ENCODE measurements at regions not wholly inside any gene's neighbourhood (a gene's known extent, or its start where the extent isn't known, plus 50 kb on each side); places are given as distances from the start of the nearest gene placed in this dataset.
"Not testable (repeated sequence)": the region's sequence is repeated elsewhere in the genome, so short reads cannot be mapped to it uniquely, and the experiment has no call there.

DNA sequence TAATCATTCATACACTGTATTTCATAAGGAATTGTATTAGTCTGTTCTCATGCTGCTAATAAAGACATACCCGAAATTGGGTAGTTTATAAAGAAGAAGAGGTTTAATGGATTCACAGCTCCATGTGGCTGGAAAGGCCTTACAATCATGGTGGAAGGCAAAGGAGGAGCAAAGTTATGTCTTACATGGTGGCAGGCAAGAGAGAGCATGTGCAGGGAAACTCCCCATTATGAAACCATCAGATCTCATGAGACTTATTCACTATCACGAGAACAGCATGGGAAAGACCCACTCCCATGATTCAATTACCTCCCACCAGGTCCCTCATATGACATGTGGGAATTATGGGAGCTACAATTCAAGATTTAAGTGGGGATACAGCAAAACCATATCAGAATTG, 122.9 kb upstream of the PHYHIPL start:
- H3K27ac ChIP-seq (ENCODE audit: low read length); H3K36me3 ChIP-seq (ENCODE audit: control insufficient read depth in 1 of 2, insufficient read depth in 2 of 2, low read length in 2 of 2); H3K4me1 ChIP-seq (ENCODE audit: control insufficient read depth in 1 of 2, insufficient read depth in 2 of 2, low read length in 2 of 2); H3K4me3 ChIP-seq (ENCODE audit: low read depth in 1 of 2, low read length in 2 of 2); H3K9me3 ChIP-seq (ENCODE audit: control insufficient read depth in 1 of 2, low read length in 2 of 2); H3K27me3 ChIP-seq (ENCODE audit: low read depth, low read length): not testable (repeated sequence)

DNA sequence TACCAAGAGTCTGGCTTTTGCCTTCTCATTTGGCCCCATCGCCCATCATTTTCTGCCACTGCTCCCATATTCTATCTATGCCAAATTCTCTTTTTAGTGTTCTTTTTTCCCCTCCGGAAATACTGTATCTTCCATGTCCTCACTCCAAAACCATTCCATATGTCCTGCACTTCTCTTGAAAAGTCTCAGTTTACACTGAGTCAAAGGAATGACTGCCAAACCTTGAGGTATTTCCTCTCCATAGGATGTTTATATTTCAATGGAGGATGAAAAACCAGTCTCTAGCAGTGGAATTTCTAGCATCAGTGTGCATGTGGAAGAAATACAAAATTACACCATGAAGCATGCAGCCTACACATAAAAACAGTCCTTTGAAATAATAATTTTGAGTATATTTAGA, 121.4 kb upstream of the PHYHIPL start:
- no peaks in the 10 kb centered on the region for H3K9me3 ChIP-seq (ENCODE audit: control insufficient read depth in 1 of 2, low read length in 2 of 2)
- H3K4me1 ChIP-seq (ENCODE audit: control insufficient read depth in 1 of 2, insufficient read depth in 2 of 2, low read length in 2 of 2), result no peaks in the 10 kb centered on the region
- H3K36me3 ChIP-seq (ENCODE audit: control insufficient read depth in 1 of 2, insufficient read depth in 2 of 2, low read length in 2 of 2), result no peaks in the 10 kb centered on the region
- no peak overlapping the region for H3K4me3 ChIP-seq (ENCODE audit: low read depth in 1 of 2, low read length in 2 of 2)
- H3K27ac ChIP-seq (ENCODE audit: low read length), result no peak overlapping the region
- no peaks in the 10 kb centered on the region for H3K27me3 ChIP-seq (ENCODE audit: low read depth, low read length)

DNA sequence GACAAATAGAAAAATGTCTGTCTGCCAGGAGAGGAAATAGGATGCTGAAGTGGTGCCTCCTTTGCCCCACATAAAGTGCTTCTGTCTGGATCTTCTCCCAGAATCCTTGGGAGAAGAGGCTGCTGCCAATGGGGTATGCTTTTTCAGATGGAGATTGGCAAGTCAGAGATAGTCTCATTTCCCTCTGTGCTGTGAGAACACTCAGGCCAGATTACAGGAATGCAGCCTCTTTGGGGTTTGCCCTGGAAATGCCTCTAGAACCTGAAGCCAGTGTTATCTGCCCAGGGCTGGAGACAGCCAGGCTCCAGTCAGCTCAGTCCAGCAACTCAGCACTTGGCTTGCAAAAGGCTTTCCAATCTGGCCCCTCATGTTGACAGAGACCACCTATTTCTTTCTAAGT, 119.1 kb upstream of the PHYHIPL start:
- no peak overlapping the region for H3K27ac ChIP-seq (ENCODE audit: low read length)

DNA sequence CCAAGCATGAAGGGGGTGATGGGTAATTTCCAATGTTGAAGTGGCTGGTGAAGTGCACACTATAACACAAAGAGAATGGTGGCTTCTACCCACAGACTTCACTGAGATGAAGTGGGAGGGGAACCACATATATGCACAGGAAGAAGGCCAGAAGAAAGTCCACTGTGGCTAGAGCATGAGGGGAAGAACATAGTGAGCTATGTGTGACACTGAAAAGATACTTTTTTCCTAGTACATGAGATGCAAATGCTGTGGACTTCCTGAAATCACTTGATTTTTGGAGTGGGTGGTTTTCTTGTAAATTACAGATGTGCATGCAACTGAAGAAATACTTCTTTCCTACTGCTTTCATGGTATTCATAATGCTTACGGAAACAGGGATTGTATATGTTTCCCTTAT, 115.6 kb upstream of the PHYHIPL start:
- Histone ChIP-seq H3K9me3 (ENCODE audit: control insufficient read depth in 1 of 2, low read length in 2 of 2) (no peaks in the 10 kb centered on the region), H3K4me1 (ENCODE audit: control insufficient read depth in 1 of 2, insufficient read depth in 2 of 2, low read length in 2 of 2) (peaks cover 0 to 3% of the 10 kb centered on the region in 2 donors), H3K27me3 (ENCODE audit: low read depth, low read length) (no peaks in the 10 kb centered on the region), H3K36me3 (ENCODE audit: control insufficient read depth in 1 of 2, insufficient read depth in 2 of 2, low read length in 2 of 2) (no peaks in the 10 kb centered on the region), H3K27ac (ENCODE audit: low read length) (no peak overlapping the region), H3K4me3 (ENCODE audit: low read depth in 1 of 2, low read length in 2 of 2) (no peak overlapping the region)

More for the DNA sequence above, 119.1 kb upstream of the PHYHIPL start:
- H3K4me3 ChIP-seq (ENCODE audit: low read depth in 1 of 2, low read length in 2 of 2), result no peak overlapping the region
- no peaks in the 10 kb centered on the region for H3K9me3 ChIP-seq (ENCODE audit: control insufficient read depth in 1 of 2, low read length in 2 of 2)
- H3K4me1 ChIP-seq (ENCODE audit: control insufficient read depth in 1 of 2, insufficient read depth in 2 of 2, low read length in 2 of 2), result no peaks in the 10 kb centered on the region
- H3K27me3 ChIP-seq (ENCODE audit: low read depth, low read length), result no peaks in the 10 kb centered on the region
- H3K36me3 ChIP-seq (ENCODE audit: control insufficient read depth in 1 of 2, insufficient read depth in 2 of 2, low read length in 2 of 2), result no peaks in the 10 kb centered on the region

DNA sequence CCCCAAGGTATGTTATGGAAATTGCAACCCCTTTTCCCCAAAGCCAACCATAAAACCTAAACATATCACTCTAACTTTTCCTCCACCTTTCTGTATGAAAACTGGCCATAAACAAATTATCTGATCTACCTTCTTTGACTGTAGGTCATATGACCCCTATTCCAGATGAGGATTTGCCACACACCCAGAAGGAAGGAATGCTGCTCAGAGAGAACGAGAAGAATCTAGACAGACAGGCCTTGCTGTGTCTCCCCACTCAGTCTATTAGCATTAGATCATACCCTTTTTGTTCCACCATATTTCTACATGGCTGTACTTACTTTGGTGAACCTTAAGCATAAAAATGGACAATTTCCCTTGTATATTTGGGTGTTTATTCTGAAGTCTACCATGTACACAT, 113.0 kb upstream of the PHYHIPL start:
- Histone ChIP-seq H3K9me3 (ENCODE audit: control insufficient read depth in 1 of 2, low read length in 2 of 2) (no peaks in the 10 kb centered on the region), H3K27ac (ENCODE audit: low read length) (no peak overlapping the region), H3K27me3 (ENCODE audit: low read depth, low read length) (no peaks in the 10 kb centered on the region), H3K4me3 (ENCODE audit: low read depth in 1 of 2, low read length in 2 of 2) (no peak overlapping the region), H3K36me3 (ENCODE audit: control insufficient read depth in 1 of 2, insufficient read depth in 2 of 2, low read length in 2 of 2) (no peaks in the 10 kb centered on the region), H3K4me1 (ENCODE audit: control insufficient read depth in 1 of 2, insufficient read depth in 2 of 2, low read length in 2 of 2) (peaks cover 0 to 3% of the 10 kb centered on the region in 2 donors)

DNA sequence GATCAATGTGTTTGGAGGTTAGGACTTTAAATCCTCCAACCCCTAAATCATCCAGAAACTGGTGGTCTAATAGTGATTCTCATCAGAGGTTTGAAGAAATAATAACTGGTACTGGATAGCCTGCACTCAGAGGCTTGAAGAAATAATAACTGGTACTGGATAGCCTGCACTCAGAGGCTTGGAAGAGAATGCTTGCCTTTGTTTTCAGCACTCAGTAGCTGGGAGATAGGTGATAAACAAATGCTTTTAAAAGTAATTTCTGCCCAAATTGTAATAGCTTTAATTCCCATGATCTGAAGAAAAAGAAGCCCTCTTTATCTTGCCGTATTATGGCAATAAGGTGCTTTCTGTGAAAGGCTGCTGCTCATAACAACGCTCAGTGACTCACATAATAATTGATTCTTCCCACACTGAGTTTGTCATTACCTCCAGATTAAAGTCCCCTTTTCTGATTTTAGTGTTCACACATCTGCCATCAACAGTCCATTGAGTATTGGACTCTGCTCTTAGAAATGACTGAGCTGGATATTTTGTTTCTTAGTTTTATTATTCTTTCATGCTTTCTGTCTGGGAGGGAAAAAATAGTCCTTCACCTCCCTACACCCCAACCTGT, 112.3 kb upstream of the PHYHIPL start:
- Histone ChIP-seq H3K4me1 (ENCODE audit: control insufficient read depth in 1 of 2, insufficient read depth in 2 of 2, low read length in 2 of 2) (peaks cover 0 to 3% of the 10 kb centered on the region in 2 donors), H3K36me3 (ENCODE audit: control insufficient read depth in 1 of 2, insufficient read depth in 2 of 2, low read length in 2 of 2) (no peaks in the 10 kb centered on the region), H3K9me3 (ENCODE audit: control insufficient read depth in 1 of 2, low read length in 2 of 2) (no peaks in the 10 kb centered on the region), H3K27me3 (ENCODE audit: low read depth, low read length) (no peaks in the 10 kb centered on the region), H3K4me3 (ENCODE audit: low read depth in 1 of 2, low read length in 2 of 2) (no peak overlapping the region), H3K27ac (ENCODE audit: low read length) (no peak overlapping the region)

DNA sequence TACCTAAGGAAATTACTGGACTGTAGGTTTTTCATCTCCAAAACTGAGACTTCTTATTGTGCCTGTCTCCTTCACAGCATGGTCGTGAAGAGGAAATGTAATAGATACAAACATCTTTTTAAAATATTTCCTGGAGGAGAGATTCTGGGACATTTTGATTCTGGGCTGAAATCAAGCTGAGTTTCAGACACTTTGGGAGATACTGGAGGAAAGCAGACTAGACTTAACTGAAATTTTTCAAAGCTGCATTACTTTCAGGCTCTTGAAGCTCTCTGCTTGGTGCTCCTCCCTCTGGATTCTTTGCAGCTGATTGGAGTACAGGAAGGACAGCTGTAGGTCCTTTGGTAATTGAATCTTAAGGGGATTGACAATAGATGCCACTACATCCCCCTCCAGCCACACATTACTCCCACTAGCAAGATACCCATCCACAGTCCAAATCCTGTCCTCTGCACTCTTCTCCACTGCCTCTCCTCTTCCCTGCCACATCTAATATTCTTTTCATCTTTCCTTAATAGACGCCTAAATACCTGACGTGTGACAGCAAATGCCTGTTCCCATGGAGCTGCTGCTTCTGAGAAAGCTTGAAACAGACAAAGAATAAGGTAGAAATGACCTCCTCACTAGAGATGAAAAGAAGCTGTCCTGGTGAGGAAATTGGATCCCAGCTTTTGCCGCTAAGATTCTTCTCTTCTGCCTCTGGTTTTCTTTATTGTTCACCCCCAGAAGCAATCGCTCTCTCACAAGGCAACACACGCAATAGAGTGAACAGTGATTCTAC, 111.5 kb upstream of the PHYHIPL start:
- no peak overlapping the region for H3K27ac ChIP-seq (ENCODE audit: low read length)
- no peaks in the 10 kb centered on the region for H3K36me3 ChIP-seq (ENCODE audit: control insufficient read depth in 1 of 2, insufficient read depth in 2 of 2, low read length in 2 of 2)
- no peak overlapping the region for H3K4me3 ChIP-seq (ENCODE audit: low read depth in 1 of 2, low read length in 2 of 2)

DNA sequence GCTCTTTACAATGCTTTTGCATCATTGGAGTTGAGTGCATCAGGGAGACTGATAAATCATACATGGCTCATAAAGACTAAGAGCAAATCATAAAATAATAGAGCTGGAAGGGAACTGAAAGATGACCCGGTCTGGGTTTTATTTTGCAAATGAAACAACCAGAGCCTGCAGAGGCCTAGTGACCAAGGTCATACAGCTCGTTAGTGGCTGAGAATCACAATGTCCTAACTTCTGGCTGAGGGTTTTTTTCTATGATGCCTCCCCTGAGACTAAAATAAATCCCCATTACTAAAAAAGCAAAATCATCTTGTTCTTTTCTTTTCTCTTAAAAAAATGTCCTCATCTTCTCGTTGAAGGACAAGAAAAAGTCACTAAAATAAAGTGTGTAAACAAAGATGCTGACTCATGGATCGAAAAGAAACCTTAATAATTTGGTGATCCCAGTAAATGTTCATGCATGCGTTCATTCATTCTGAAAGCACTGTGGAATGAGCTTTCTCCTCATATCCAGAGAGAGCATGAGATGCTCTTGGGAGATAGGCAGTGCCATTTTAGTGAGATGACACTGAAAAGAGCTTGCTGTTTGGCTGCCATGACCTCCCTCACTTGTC, 107.8 kb upstream of the PHYHIPL start:
- Histone ChIP-seq H3K4me1 (ENCODE audit: control insufficient read depth in 1 of 2, insufficient read depth in 2 of 2, low read length in 2 of 2) (peaks cover 0 to 3% of the 10 kb centered on the region in 2 donors), H3K27ac (ENCODE audit: low read length) (no peak overlapping the region), H3K27me3 (ENCODE audit: low read depth, low read length) (no peaks in the 10 kb centered on the region), H3K9me3 (ENCODE audit: control insufficient read depth in 1 of 2, low read length in 2 of 2) (no peaks in the 10 kb centered on the region), H3K36me3 (ENCODE audit: control insufficient read depth in 1 of 2, insufficient read depth in 2 of 2, low read length in 2 of 2) (no peaks in the 10 kb centered on the region), H3K4me3 (ENCODE audit: low read depth in 1 of 2, low read length in 2 of 2) (no peak overlapping the region)

More for the DNA sequence above, 111.5 kb upstream of the PHYHIPL start:
- Histone ChIP-seq H3K27me3 (ENCODE audit: low read depth, low read length) (no peaks in the 10 kb centered on the region), H3K4me1 (ENCODE audit: control insufficient read depth in 1 of 2, insufficient read depth in 2 of 2, low read length in 2 of 2) (peaks cover 0 to 3% of the 10 kb centered on the region in 2 donors), H3K9me3 (ENCODE audit: control insufficient read depth in 1 of 2, low read length in 2 of 2) (no peaks in the 10 kb centered on the region)

DNA sequence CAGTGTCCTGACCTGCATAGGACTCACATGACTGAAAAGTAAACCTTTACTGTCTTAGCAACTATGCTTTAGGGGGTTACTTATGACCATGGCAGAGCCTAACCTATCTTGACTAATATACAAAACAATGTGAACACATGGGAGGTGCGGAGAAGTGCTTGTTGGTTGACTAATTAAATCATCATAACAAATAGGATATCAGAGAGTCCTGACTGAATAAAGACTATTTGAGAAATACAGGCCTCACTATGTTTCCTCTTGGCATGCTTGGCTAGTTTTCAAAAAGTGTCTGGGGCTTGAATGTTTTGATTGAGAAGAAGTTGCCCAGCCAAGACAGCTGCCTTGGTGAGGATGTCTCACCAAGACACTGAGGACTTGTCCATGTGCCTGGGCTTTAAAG, 104.4 kb upstream of the PHYHIPL start:
- no peak overlapping the region for H3K27ac ChIP-seq (ENCODE audit: low read length)
- H3K4me1 ChIP-seq (ENCODE audit: control insufficient read depth in 1 of 2, insufficient read depth in 2 of 2, low read length in 2 of 2), result no peaks in the 10 kb centered on the region
- H3K27me3 ChIP-seq (ENCODE audit: low read depth, low read length), result no peaks in the 10 kb centered on the region
- H3K36me3 ChIP-seq (ENCODE audit: control insufficient read depth in 1 of 2, insufficient read depth in 2 of 2, low read length in 2 of 2), result no peaks in the 10 kb centered on the region
- no peak overlapping the region for H3K4me3 ChIP-seq (ENCODE audit: low read depth in 1 of 2, low read length in 2 of 2)
- no peaks in the 10 kb centered on the region for H3K9me3 ChIP-seq (ENCODE audit: control insufficient read depth in 1 of 2, low read length in 2 of 2)

DNA sequence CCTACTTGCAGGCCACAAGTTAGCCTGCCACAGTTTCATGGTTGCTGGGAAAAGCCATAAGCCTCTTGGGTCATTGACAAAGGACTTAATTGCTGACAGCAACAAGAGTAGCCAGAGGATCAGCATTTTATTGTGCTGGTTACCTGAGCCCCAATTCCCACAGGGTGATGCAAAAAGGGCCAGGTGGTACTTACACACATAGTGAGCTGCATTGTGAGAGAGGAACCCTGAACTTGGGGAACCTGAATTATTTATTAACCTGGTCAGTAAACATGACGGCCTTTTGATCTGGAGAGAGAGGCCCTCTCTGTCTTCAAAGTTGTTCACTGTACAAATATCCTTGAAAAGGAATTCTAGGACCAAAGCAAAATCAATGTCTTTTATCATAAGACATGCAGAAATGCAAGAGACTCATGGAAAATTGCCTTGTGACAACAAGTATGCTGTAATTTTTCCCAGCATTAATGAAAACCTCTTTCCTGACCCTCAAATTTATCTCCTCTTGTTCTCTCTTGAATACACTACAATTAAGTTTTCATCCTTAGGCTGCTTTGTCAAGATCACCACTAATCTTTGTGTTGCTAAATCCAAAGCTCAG, 102.9 kb upstream of the PHYHIPL start:
- Histone ChIP-seq H3K27ac (ENCODE audit: low read length) (no peak overlapping the region), H3K27me3 (ENCODE audit: low read depth, low read length) (no peaks in the 10 kb centered on the region), H3K9me3 (ENCODE audit: control insufficient read depth in 1 of 2, low read length in 2 of 2) (no peaks in the 10 kb centered on the region)

DNA sequence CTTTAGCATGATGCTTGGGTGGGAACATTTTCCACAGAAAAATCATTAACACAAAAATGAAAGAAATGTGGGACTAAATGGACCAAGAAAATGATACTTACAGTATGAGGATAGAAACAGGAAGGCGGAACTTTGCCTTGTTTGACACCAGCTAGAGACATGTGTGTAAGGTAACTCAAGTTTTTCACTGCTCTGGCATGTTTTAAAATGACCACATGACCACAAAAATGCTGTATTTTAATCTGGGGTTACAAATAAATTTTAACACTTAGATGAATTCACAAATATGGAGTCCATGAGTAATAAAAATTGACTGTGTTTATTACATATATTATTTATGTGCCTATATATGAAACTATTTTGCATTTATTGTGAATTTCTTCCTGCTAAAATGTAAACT, 100.9 kb upstream of the PHYHIPL start:
- Histone ChIP-seq H3K9me3 (ENCODE audit: control insufficient read depth in 1 of 2, low read length in 2 of 2) (no peaks in the 10 kb centered on the region), H3K27me3 (ENCODE audit: low read depth, low read length) (no peaks in the 10 kb centered on the region), H3K4me3 (ENCODE audit: low read depth in 1 of 2, low read length in 2 of 2) (no peak overlapping the region), H3K27ac (ENCODE audit: low read length) (no peak overlapping the region), H3K36me3 (ENCODE audit: control insufficient read depth in 1 of 2, insufficient read depth in 2 of 2, low read length in 2 of 2) (no peaks in the 10 kb centered on the region), H3K4me1 (ENCODE audit: control insufficient read depth in 1 of 2, insufficient read depth in 2 of 2, low read length in 2 of 2) (peaks cover 0 to 14% of the 10 kb centered on the region in 2 donors)

More for the DNA sequence above, 102.9 kb upstream of the PHYHIPL start:
- no peaks in the 10 kb centered on the region for H3K36me3 ChIP-seq (ENCODE audit: control insufficient read depth in 1 of 2, insufficient read depth in 2 of 2, low read length in 2 of 2)
- H3K4me3 ChIP-seq (ENCODE audit: low read depth in 1 of 2, low read length in 2 of 2), result no peak overlapping the region
- H3K4me1 ChIP-seq (ENCODE audit: control insufficient read depth in 1 of 2, insufficient read depth in 2 of 2, low read length in 2 of 2), result no peaks in the 10 kb centered on the region

All from muscle layer of duodenum (tissue), 2 donors.